ENCODE measurements at regions not wholly inside any gene's neighbourhood (a gene's known extent, or its start where the extent isn't known, plus 50 kb on each side); places are given as distances from the start of the nearest gene placed in this dataset.
"Not testable (repeated sequence)": the region's sequence is repeated elsewhere in the genome, so short reads cannot be mapped to it uniquely, and the experiment has no call there.

GRCh38 chr3:4225005-4225471, 78.1 kb upstream of the SETMAR start:
- DNase-seq, result no peak

GRCh38 chr3:4228295-4228694, 74.9 kb upstream of the SETMAR start:
- DNase-seq, result no peak

GRCh38 chr3:4231041-4231440, 72.1 kb upstream of the SETMAR start:
- DNase-seq, result no peak

- DNase-seq, result no peak
These were observed 70.4 kb upstream of the SETMAR start for GRCh38 chr3:4232798-4233197.

- no peak for DNase-seq
These were observed 69.7 kb upstream of the SETMAR start for GRCh38 chr3:4233488-4233887.

- no peak for DNase-seq
These were observed 68.3 kb upstream of the SETMAR start for GRCh38 chr3:4234889-4235288.

GRCh38 chr3:4235690-4236089, 67.5 kb upstream of the SETMAR start:
- DNase-seq, result no peak

- DNase-seq, result no peak
These were observed 61.5 kb upstream of the SETMAR start for GRCh38 chr3:4241595-4242170.

GRCh38 chr3:4245671-4246070, 57.5 kb upstream of the SETMAR start:
- DNase-seq, result no peak

GRCh38 chr3:4247391-4247790, 55.8 kb upstream of the SETMAR start:
- no peak for DNase-seq

GRCh38 chr3:4250064-4250463, 53.1 kb upstream of the SETMAR start:
- DNase-seq, result no peak

GRCh38 chr3:4251412-4251811, 51.8 kb upstream of the SETMAR start:
- no peak for DNase-seq

GRCh38 chr3:4253072-4253832, 49.9 kb upstream of the SETMAR start:
- not testable (repeated sequence) for DNase-seq

All from T1000 (cell line).